Liver (tissue), 7 donors: ENCODE measurements at regions not wholly inside any gene's neighbourhood (a gene's known extent, or its start where the extent isn't known, plus 50 kb on each side); places are given as distances from the start of the nearest gene placed in this dataset.

Experiments
- DNase-seq: peaks from one replicate; pipeline ENCODE4 v3.0.0-alpha.2; 2017; ENCODE audit warnings: low spot score
- H3K27ac ChIP-seq, 2 donors: one replicate each; pipeline ENCODE4 v1.7.0; 2013; ENCODE audit warnings: inconsistent platforms in 2 of 2, low read length in 2 of 2, control low read depth in 1 of 2, low read depth in 1 of 2, mild to moderate bottlenecking in 1 of 2
- H3K27me3 ChIP-seq, 4 donors: one replicate each; pipeline versions ENCODE4 v1.6.1 to v1.7.0; 2013; ENCODE audit warnings: low read length in 3 of 4, inconsistent platforms in 1 of 4, mild to moderate bottlenecking in 1 of 4, moderate library complexity in 1 of 4; ENCODE audit not compliant: control insufficient read depth in 4 of 4, insufficient read depth in 4 of 4
- H3K36me3 ChIP-seq, 4 donors: one replicate each; pipeline versions ENCODE4 v1.6.1 to v1.7.0; 2013; ENCODE audit warnings: low read length in 3 of 4, mild to moderate bottlenecking in 3 of 4, low read depth in 1 of 4, moderate library complexity in 1 of 4; ENCODE audit not compliant: control insufficient read depth in 4 of 4, insufficient read depth in 3 of 4
- H3K4me1 ChIP-seq, 4 donors: one replicate each; pipeline versions ENCODE4 v1.6.1 to v1.7.0; 2013; ENCODE audit warnings: low read length in 3 of 4, mild to moderate bottlenecking in 3 of 4, moderate library complexity in 1 of 4; ENCODE audit not compliant: control insufficient read depth in 4 of 4, insufficient read depth in 4 of 4
- H3K4me3 ChIP-seq, 3 donors: one replicate each; pipeline versions ENCODE4 v1.6.1 to v1.7.0; 2013; ENCODE audit warnings: low read length in 3 of 3, control low read depth in 1 of 3, low read depth in 1 of 3, mild to moderate bottlenecking in 1 of 3
- H3K9ac ChIP-seq, 2 donors: one replicate each; pipeline ENCODE4 v1.7.0; 2013; ENCODE audit warnings: low read length in 2 of 2, mild to moderate bottlenecking in 2 of 2, moderate library complexity in 2 of 2, control low read depth in 1 of 2, low read depth in 1 of 2
- H3K9me3 ChIP-seq, 4 donors: one replicate each; pipeline versions ENCODE4 v1.6.1 to v1.7.0; 2013; ENCODE audit warnings: low read length in 3 of 4; ENCODE audit not compliant: control insufficient read depth in 4 of 4
- EGR1 ChIP-seq, 2 donors: IDR thresholded peaks; 2 replicates each; pipeline ENCODE4 v1.6.1; 2016 to 2018; ENCODE audit warnings: antibody characterized with exemption in 2 of 2, low read depth in 2 of 2
- FOXA1 ChIP-seq: IDR thresholded peaks from 2 replicates; pipeline ENCODE4 v1.6.1; 2016; ENCODE audit warnings: antibody characterized with exemption
- FOXA2 ChIP-seq: IDR thresholded peaks from 2 replicates; pipeline ENCODE4 v1.6.1; 2016; ENCODE audit warnings: antibody characterized with exemption
- GABPA ChIP-seq, 2 donors: IDR thresholded peaks in 1 of 2; conservative IDR thresholded peaks in 1 of 2; 2 replicates each; pipeline ENCODE4 v1.6.1; 2016; ENCODE audit warnings: antibody characterized with exemption in 2 of 2, mild to moderate bottlenecking in 1 of 2, moderate library complexity in 1 of 2
- HNF4A ChIP-seq, 2 donors: conservative IDR thresholded peaks; 2 replicates each; pipeline ENCODE4 v1.6.1; 2016; ENCODE audit warnings: antibody characterized with exemption in 2 of 2, mild to moderate bottlenecking in 2 of 2
- HNF4G ChIP-seq: IDR thresholded peaks from 2 replicates; pipeline ENCODE4 v1.6.1; 2016; ENCODE audit warnings: antibody characterized with exemption
- JUND ChIP-seq, 2 donors: IDR thresholded peaks; 2 replicates each; pipeline ENCODE4 v1.6.1; 2016; ENCODE audit warnings: antibody characterized with exemption in 2 of 2
- NR2F2 ChIP-seq: IDR thresholded peaks from 2 replicates; pipeline ENCODE4 v1.6.1; 2016; ENCODE audit warnings: antibody characterized with exemption
- RAD21 ChIP-seq, 2 donors: IDR thresholded peaks; 2 replicates each; pipeline ENCODE4 v1.6.1; 2016; ENCODE audit warnings: antibody characterized with exemption in 2 of 2, mild to moderate bottlenecking in 2 of 2
- RXRA ChIP-seq, 2 donors: IDR thresholded peaks; 2 replicates each; pipeline ENCODE4 v1.6.1; 2017 to 2018; ENCODE audit warnings: antibody characterized with exemption in 2 of 2, mild to moderate bottlenecking in 1 of 2
- SP1 ChIP-seq: IDR thresholded peaks from 2 replicates; pipeline ENCODE4 v1.6.1; 2018; ENCODE audit warnings: antibody characterized with exemption, mild to moderate bottlenecking
- TAF1 ChIP-seq: conservative IDR thresholded peaks from 2 replicates; pipeline ENCODE4 v1.6.1; 2016; ENCODE audit warnings: antibody characterized with exemption, mild to moderate bottlenecking
- YY1 ChIP-seq: IDR thresholded peaks from 2 replicates; pipeline ENCODE4 v1.6.1; 2016; ENCODE audit warnings: antibody characterized with exemption, mild to moderate bottlenecking
- WGBS: extraction: QIAGEN DNeasy Blood & Tissue Kit; methylation state at CpG from one replicate; pipeline ENCODE4 v1.1.7; 2013; 5-methylcytosine and 5-hydroxymethylcytosine counted together
- TF ChIP-seq, protein P1 (sequence below): IDR thresholded peaks from 2 replicates; pipeline ENCODE4 v1.6.1; 2016; ENCODE audit warnings: antibody characterized with exemption, mild to moderate bottlenecking
- TF ChIP-seq, protein P2 (sequence below): IDR thresholded peaks from 2 replicates; pipeline ENCODE4 v1.6.1; 2016; ENCODE audit warnings: antibody characterized with exemption
- TF ChIP-seq, protein P3 (sequence below): IDR thresholded peaks from 2 replicates; pipeline ENCODE4 v1.6.1; 2016; ENCODE audit warnings: antibody characterized with exemption
- TF ChIP-seq, protein P4 (sequence below): IDR thresholded peaks from 2 replicates; pipeline ENCODE4 v1.6.1; 2016; ENCODE audit warnings: antibody characterized with exemption
- donor health status: healthy.
- donor health status: healthy.
- donor health status: healthy.
- donor health status: healthy.

DNA sequence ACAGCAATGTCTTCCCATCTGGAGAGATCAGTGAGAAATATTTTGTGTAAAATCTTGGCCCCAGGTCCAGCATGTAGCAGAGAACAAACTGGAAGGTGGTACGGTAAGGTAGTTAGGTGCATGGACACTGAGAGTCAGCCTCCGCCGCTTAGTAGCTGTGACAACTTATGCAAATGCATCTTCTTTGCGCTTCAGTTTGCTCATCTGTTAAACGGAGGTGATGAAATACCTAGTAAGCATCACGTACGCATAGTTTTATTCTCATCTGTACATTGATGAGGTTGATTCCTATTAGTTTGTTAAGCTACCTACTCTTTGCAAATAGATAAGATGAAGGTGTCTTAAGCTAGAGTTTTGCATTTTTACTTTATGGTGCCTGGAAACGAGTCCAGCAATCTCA lies 80.0 kb upstream of the MSX1 start:
- Histone ChIP-seq H3K9me3 (no peaks in the 10 kb centered on the region), H3K27me3 (no peaks in the 10 kb centered on the region), H3K36me3 (no peaks in the 10 kb centered on the region), H3K9ac (no peak overlapping the region), H3K4me1 (no peaks in the 10 kb centered on the region), H3K27ac (no peak overlapping the region), H3K4me3 (no peak overlapping the region)
- DNase-seq = no peak
- no peak for TF ChIP-seq RXRA (IDR thresholded peaks at IDR 0.05)
- TF ChIP-seq EGR1 (IDR thresholded peaks at IDR 0.05; ENCODE audit: low read depth in 2 of 2) = no peak
- TF ChIP-seq, protein P1, sequence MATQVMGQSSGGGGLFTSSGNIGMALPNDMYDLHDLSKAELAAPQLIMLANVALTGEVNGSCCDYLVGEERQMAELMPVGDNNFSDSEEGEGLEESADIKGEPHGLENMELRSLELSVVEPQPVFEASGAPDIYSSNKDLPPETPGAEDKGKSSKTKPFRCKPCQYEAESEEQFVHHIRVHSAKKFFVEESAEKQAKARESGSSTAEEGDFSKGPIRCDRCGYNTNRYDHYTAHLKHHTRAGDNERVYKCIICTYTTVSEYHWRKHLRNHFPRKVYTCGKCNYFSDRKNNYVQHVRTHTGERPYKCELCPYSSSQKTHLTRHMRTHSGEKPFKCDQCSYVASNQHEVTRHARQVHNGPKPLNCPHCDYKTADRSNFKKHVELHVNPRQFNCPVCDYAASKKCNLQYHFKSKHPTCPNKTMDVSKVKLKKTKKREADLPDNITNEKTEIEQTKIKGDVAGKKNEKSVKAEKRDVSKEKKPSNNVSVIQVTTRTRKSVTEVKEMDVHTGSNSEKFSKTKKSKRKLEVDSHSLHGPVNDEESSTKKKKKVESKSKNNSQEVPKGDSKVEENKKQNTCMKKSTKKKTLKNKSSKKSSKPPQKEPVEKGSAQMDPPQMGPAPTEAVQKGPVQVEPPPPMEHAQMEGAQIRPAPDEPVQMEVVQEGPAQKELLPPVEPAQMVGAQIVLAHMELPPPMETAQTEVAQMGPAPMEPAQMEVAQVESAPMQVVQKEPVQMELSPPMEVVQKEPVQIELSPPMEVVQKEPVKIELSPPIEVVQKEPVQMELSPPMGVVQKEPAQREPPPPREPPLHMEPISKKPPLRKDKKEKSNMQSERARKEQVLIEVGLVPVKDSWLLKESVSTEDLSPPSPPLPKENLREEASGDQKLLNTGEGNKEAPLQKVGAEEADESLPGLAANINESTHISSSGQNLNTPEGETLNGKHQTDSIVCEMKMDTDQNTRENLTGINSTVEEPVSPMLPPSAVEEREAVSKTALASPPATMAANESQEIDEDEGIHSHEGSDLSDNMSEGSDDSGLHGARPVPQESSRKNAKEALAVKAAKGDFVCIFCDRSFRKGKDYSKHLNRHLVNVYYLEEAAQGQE = no peak
- TF ChIP-seq TAF1 = no peak
- no peak for TF ChIP-seq NR2F2
- TF ChIP-seq FOXA1 = no peak
- TF ChIP-seq, protein P2, sequence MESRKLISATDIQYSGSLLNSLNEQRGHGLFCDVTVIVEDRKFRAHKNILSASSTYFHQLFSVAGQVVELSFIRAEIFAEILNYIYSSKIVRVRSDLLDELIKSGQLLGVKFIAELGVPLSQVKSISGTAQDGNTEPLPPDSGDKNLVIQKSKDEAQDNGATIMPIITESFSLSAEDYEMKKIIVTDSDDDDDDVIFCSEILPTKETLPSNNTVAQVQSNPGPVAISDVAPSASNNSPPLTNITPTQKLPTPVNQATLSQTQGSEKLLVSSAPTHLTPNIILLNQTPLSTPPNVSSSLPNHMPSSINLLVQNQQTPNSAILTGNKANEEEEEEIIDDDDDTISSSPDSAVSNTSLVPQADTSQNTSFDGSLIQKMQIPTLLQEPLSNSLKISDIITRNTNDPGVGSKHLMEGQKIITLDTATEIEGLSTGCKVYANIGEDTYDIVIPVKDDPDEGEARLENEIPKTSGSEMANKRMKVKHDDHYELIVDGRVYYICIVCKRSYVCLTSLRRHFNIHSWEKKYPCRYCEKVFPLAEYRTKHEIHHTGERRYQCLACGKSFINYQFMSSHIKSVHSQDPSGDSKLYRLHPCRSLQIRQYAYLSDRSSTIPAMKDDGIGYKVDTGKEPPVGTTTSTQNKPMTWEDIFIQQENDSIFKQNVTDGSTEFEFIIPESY = no peak
- no peak for TF ChIP-seq RAD21 (IDR thresholded peaks at IDR 0.05)
- TF ChIP-seq, protein P3, sequence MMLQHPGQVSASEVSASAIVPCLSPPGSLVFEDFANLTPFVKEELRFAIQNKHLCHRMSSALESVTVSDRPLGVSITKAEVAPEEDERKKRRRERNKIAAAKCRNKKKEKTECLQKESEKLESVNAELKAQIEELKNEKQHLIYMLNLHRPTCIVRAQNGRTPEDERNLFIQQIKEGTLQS = no peak
- TF ChIP-seq JUND (IDR thresholded peaks at IDR 0.05) = no peak
- TF ChIP-seq FOXA2 = no peak
- TF ChIP-seq GABPA (IDR thresholded peaks at IDR 0.05 in 1 of 2, conservative IDR thresholded peaks at IDR 0.05 in 1 of 2) = no peak
- TF ChIP-seq SP1 = no peak
- TF ChIP-seq HNF4G = no peak
- 85% methylated on average over 8 of the region's 8 CpGs for WGBS

DNA sequence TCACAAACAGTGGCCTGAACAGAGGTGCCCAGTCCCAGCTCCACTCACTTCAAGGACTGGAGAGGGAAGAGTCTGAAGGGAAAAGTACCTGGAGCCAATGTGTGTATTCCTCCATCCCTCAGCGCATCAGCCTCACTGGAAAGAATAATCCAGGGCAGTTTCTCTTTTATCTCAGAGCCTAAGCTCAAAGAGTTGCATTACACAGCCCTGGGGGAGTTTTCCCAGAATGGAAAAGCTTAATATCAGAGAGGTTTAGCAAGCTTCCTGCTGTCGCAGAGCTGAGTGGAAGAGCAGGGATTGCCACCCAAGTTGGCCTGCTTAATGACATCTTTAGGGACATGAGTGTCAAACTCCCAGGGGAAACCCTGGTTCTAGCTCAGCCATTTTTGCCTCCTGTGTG lies 80.4 kb upstream of the MSX1 start:
- Histone ChIP-seq H3K27me3 (no peaks in the 10 kb centered on the region), H3K4me1 (no peaks in the 10 kb centered on the region), H3K27ac (no peak overlapping the region), H3K36me3 (no peaks in the 10 kb centered on the region), H3K9me3 (no peaks in the 10 kb centered on the region), H3K9ac (no peak overlapping the region), H3K4me3 (no peak overlapping the region)
- no peak for DNase-seq
- TF ChIP-seq, protein P4, sequence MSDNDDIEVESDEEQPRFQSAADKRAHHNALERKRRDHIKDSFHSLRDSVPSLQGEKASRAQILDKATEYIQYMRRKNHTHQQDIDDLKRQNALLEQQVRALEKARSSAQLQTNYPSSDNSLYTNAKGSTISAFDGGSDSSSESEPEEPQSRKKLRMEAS = no peak
- TF ChIP-seq TAF1 (no peak), RAD21 (IDR thresholded peaks at IDR 0.05) (no peak), HNF4A (conservative IDR thresholded peaks at IDR 0.05) (no peak), FOXA1 (no peak), YY1 (no peak)
- TF ChIP-seq, protein P2 = no peak
- 93% methylated on average over 2 of the region's 2 CpGs for WGBS
